ENCODE measurements at regions not wholly inside any gene's neighbourhood (a gene's known extent, or its start where the extent isn't known, plus 50 kb on each side); places are given as distances from the start of the nearest gene placed in this dataset.

GRCh38 chr3:165444745-165445144, 248.6 kb upstream of the SLITRK3 start:
- DNase-seq = no peak

GRCh38 chr3:165443664-165444063, 247.5 kb upstream of the SLITRK3 start:
- no peak for DNase-seq

GRCh38 chr3:165442061-165442460, 245.9 kb upstream of the SLITRK3 start:
- no peak for DNase-seq

- no peak for DNase-seq
Observed at GRCh38 chr3:165440380-165440779, 244.2 kb upstream of the SLITRK3 start.

GRCh38 chr3:165439765-165440164, 243.6 kb upstream of the SLITRK3 start:
- no peak for DNase-seq

GRCh38 chr3:165434516-165434915, 238.3 kb upstream of the SLITRK3 start:
- DNase-seq = no peak

- no peak for DNase-seq
Observed at GRCh38 chr3:165406425-165406824, 210.2 kb upstream of the SLITRK3 start.

- no peak for DNase-seq
Observed at GRCh38 chr3:165404357-165405027, 208.3 kb upstream of the SLITRK3 start.

GRCh38 chr3:165403666-165404065, 207.5 kb upstream of the SLITRK3 start:
- DNase-seq = no peak

- no peak for DNase-seq
Observed at GRCh38 chr3:165395188-165395587, 199.0 kb upstream of the SLITRK3 start.

GRCh38 chr3:165393461-165393860, 197.3 kb upstream of the SLITRK3 start:
- DNase-seq = no peak

- no peak for DNase-seq
Observed at GRCh38 chr3:165390166-165390565, 194.0 kb upstream of the SLITRK3 start.

GRCh38 chr3:165389653-165390052, 193.5 kb upstream of the SLITRK3 start:
- no peak for DNase-seq

GRCh38 chr3:165389064-165389463, 192.9 kb upstream of the SLITRK3 start:
- DNase-seq = no peak

GRCh38 chr3:165383381-165383780, 187.2 kb upstream of the SLITRK3 start:
- DNase-seq = no peak

GRCh38 chr3:165382672-165383071, 186.5 kb upstream of the SLITRK3 start:
- DNase-seq = no peak

- no peak for DNase-seq
Observed at GRCh38 chr3:165378761-165379160, 182.6 kb upstream of the SLITRK3 start.

GRCh38 chr3:165359005-165359404, 162.8 kb upstream of the SLITRK3 start:
- DNase-seq = no peak

- no peak for DNase-seq
Observed at GRCh38 chr3:165355316-165355715, 159.1 kb upstream of the SLITRK3 start.

- no peak for DNase-seq
Observed at GRCh38 chr3:165347526-165347925, 151.3 kb upstream of the SLITRK3 start.

- no peak for DNase-seq
Observed at GRCh38 chr3:165346503-165346902, 150.3 kb upstream of the SLITRK3 start.

GRCh38 chr3:165343185-165343584, 147.0 kb upstream of the SLITRK3 start:
- no peak for DNase-seq

- DNase-seq = no peak
Observed at GRCh38 chr3:165339753-165340152, 143.6 kb upstream of the SLITRK3 start.

GRCh38 chr3:165336786-165337185, 140.6 kb upstream of the SLITRK3 start:
- DNase-seq = no peak

Measured in EL (cell line).